ENCODE measurements at regions not wholly inside any gene's neighbourhood (a gene's known extent, or its start where the extent isn't known, plus 50 kb on each side); places are given as distances from the start of the nearest gene placed in this dataset.

- Histone ChIP-seq H3K79me2 (ENCODE audit: low read length) (no peaks in the 10 kb centered on the region), H3K9me3 (ENCODE audit: insufficient read depth, low read length) (no peaks in the 10 kb centered on the region), H3K4me3 (ENCODE audit: low read length) (no peak overlapping the region), H3K27ac (ENCODE audit: low read length) (no peak overlapping the region), H2AFZ (ENCODE audit: low read depth, low read length) (no peak overlapping the region), H3K36me3 (replicated peaks; ENCODE audit: low read depth, low read length) (no peaks in the 10 kb centered on the region), H3K4me2 (ENCODE audit: low read length) (no peak overlapping the region), H3K9ac (ENCODE audit: low read length) (no peak overlapping the region), H3K27me3 (ENCODE audit: low read depth, low read length) (no peaks in the 10 kb centered on the region), H4K20me1 (ENCODE audit: insufficient read depth, low read length) (no peaks in the 10 kb centered on the region), H3K4me1 (ENCODE audit: low read length) (peaks cover 25% of the 10 kb centered on the region)
- TF ChIP-seq, protein P1, sequence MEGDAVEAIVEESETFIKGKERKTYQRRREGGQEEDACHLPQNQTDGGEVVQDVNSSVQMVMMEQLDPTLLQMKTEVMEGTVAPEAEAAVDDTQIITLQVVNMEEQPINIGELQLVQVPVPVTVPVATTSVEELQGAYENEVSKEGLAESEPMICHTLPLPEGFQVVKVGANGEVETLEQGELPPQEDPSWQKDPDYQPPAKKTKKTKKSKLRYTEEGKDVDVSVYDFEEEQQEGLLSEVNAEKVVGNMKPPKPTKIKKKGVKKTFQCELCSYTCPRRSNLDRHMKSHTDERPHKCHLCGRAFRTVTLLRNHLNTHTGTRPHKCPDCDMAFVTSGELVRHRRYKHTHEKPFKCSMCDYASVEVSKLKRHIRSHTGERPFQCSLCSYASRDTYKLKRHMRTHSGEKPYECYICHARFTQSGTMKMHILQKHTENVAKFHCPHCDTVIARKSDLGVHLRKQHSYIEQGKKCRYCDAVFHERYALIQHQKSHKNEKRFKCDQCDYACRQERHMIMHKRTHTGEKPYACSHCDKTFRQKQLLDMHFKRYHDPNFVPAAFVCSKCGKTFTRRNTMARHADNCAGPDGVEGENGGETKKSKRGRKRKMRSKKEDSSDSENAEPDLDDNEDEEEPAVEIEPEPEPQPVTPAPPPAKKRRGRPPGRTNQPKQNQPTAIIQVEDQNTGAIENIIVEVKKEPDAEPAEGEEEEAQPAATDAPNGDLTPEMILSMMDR (IDR thresholded peaks at IDR 0.05; ENCODE audit: low read depth, low read length), result no peak
- TF ChIP-seq EZH2phosphoT487 (IDR thresholded peaks at IDR 0.05; ENCODE audit: low read depth), result no peak
Measured at GRCh38 chr2:15810477-15811150, 129.7 kb upstream of the MYCN start.

DNA sequence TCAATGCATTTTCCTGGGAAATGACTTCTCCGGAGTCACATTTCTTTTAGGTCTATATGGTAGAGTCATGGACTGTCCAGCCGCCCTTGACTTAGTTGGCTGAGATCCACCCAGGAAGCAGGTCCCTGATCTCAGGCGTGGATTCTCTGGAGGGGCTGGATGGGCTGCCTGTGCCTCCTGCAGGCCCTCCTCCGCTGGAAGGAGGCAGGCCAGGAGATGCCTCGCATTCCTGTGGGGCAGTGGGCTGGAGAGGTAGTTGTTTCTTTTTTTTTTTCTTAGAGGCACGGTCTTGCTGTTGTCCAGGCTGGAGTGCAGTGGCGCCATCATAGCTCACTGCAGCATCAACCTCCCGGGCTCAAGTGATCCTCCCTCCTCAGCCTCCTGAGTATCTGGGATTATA lies 129.0 kb upstream of the MYCN start:
- H3K36me3 ChIP-seq (replicated peaks; ENCODE audit: low read depth, low read length), result no peaks in the 10 kb centered on the region
- no peak overlapping the region for H2AFZ ChIP-seq (ENCODE audit: low read depth, low read length)
- no peaks in the 10 kb centered on the region for H3K9me3 ChIP-seq (ENCODE audit: insufficient read depth, low read length)
- H3K27me3 ChIP-seq (ENCODE audit: low read depth, low read length), result no peaks in the 10 kb centered on the region
- TF ChIP-seq, protein P1 (IDR thresholded peaks at IDR 0.05; ENCODE audit: low read depth, low read length), result no peak
- no peak for TF ChIP-seq EZH2phosphoT487 (IDR thresholded peaks at IDR 0.05; ENCODE audit: low read depth)
- no peak overlapping the region for H3K4me3 ChIP-seq (ENCODE audit: low read length)
- H3K79me2 ChIP-seq (ENCODE audit: low read length), result no peaks in the 10 kb centered on the region
- no peak overlapping the region for H3K4me2 ChIP-seq (ENCODE audit: low read length)
- H3K9ac ChIP-seq (ENCODE audit: low read length), result no peak overlapping the region
- peaks cover 25% of the 10 kb centered on the region for H3K4me1 ChIP-seq (ENCODE audit: low read length)
- H3K27ac ChIP-seq (ENCODE audit: low read length), result no peak overlapping the region
- H4K20me1 ChIP-seq (ENCODE audit: insufficient read depth, low read length), result no peaks in the 10 kb centered on the region

DNA sequence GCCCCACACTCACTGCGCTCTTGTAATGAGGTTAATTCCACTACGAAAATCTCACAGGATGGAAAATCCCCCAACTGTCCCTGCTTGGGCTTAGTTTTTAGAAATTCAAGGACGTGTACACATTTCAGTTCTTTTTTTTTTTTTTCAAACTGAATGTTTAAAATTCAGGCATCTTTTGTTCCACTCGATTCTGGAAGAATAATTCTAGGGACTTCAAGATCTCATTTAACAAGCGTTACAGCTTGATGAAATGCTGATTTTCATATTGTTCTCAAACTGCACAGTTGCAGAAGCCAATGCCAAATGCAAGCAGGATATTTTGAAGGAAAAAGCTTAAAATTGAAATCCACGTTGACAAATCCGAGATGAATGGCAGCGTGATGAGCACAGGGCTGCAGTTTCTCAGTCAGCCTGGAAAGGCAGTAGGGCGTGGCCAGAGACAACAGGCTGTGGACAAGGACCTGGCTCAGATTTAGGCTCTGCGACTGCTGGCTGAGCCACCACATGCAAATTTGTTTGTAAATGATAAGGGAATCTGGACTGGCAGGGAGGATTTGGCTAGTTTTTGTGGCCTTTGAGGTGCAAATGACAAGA lies 128.1 kb upstream of the MYCN start:
- no peak overlapping the region for H3K9ac ChIP-seq (ENCODE audit: low read length)
- no peaks in the 10 kb centered on the region for H3K27me3 ChIP-seq (ENCODE audit: low read depth, low read length)
- peak overlapping the region; percentile 46 for H3K4me3 ChIP-seq (ENCODE audit: low read length)
- H4K20me1 ChIP-seq (ENCODE audit: insufficient read depth, low read length), result no peaks in the 10 kb centered on the region
- TF ChIP-seq EZH2phosphoT487 (IDR thresholded peaks at IDR 0.05; ENCODE audit: low read depth), result no peak
- TF ChIP-seq, protein P1 (IDR thresholded peaks at IDR 0.05; ENCODE audit: low read depth, low read length), result no peak
- no peak overlapping the region for H3K27ac ChIP-seq (ENCODE audit: low read length)
- 0 out of 2 replicates have a peak overlapping the region, but pooled peaks have one; percentile 21 for H2AFZ ChIP-seq (ENCODE audit: low read depth, low read length)
- peaks cover 25% of the 10 kb centered on the region for H3K4me1 ChIP-seq (ENCODE audit: low read length)
- H3K36me3 ChIP-seq (replicated peaks; ENCODE audit: low read depth, low read length), result no peaks in the 10 kb centered on the region
- no peaks in the 10 kb centered on the region for H3K9me3 ChIP-seq (ENCODE audit: insufficient read depth, low read length)
- H3K79me2 ChIP-seq (ENCODE audit: low read length), result no peaks in the 10 kb centered on the region
- H3K4me2 ChIP-seq (ENCODE audit: low read length), result peak overlapping the region; percentile 81

GRCh38 chr2:15813481-15814266 lies 126.7 kb upstream of the MYCN start:
- Histone ChIP-seq H4K20me1 (ENCODE audit: insufficient read depth, low read length) (no peaks in the 10 kb centered on the region), H3K4me3 (ENCODE audit: low read length) (no peak overlapping the region), H2AFZ (ENCODE audit: low read depth, low read length) (no peak overlapping the region), H3K9me3 (ENCODE audit: insufficient read depth, low read length) (no peaks in the 10 kb centered on the region), H3K9ac (ENCODE audit: low read length) (no peak overlapping the region), H3K4me2 (ENCODE audit: low read length) (no peak overlapping the region), H3K79me2 (ENCODE audit: low read length) (no peaks in the 10 kb centered on the region), H3K4me1 (ENCODE audit: low read length) (peaks cover 23% of the 10 kb centered on the region), H3K27ac (ENCODE audit: low read length) (no peak overlapping the region), H3K27me3 (ENCODE audit: low read depth, low read length) (no peaks in the 10 kb centered on the region), H3K36me3 (replicated peaks; ENCODE audit: low read depth, low read length) (no peaks in the 10 kb centered on the region)
- TF ChIP-seq, protein P1 (IDR thresholded peaks at IDR 0.05; ENCODE audit: low read depth, low read length), result no peak
- TF ChIP-seq EZH2phosphoT487 (IDR thresholded peaks at IDR 0.05; ENCODE audit: low read depth), result no peak

All from OCI-LY3 (cell line).